GM12892 (cell line): ENCODE measurements at regions not wholly inside any gene's neighbourhood (a gene's known extent, or its start where the extent isn't known, plus 50 kb on each side); places are given as distances from the start of the nearest gene placed in this dataset.

ENCODE experiments used
- POLR2A ChIP-seq: IDR thresholded peaks from 2 replicates; pipeline ENCODE4 v1.6.1; 2011; ENCODE audit warnings: low read depth, low read length, control low read depth
- POLR2AphosphoS5 ChIP-seq: IDR thresholded peaks from 2 replicates; pipeline ENCODE4 v1.6.1; 2011; ENCODE audit warnings: low read depth, low read length, control low read depth

DNA sequence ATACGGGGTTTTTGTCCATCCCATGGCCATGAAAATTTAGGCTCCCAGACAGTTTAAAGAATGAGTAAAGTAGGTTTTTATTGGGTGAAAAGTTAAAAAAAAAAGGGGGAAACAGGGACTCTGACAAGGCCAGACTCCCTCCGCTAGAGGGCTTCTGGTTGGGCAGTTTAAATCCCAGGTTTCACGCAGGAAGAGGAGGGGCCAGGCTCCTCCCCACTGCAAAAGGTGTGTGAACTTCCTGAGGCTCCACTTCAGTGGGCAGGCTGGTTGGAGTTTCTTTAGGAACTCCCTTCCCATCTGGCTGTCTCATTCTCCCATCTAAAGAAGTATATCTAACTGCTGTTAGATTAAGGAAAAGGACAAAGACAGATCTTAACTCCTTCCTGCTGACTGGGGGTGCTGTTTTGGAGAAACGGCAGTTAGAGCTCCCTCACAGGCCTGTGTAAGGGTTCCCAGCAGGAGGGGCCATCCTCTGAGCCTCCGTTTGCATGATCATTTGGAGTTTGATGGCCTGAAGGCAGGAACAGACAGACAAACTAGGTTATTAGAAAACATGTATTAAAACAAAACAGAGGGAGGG, 1160.7 kb downstream of the CNTNAP5 start:
- TF ChIP-seq POLR2A: no peak
- TF ChIP-seq POLR2AphosphoS5: no peak
